Cardiac muscle cell (in vitro differentiated cells and primary cell): ENCODE measurements at regions not wholly inside any gene's neighbourhood (a gene's known extent, or its start where the extent isn't known, plus 50 kb on each side); places are given as distances from the start of the nearest gene placed in this dataset.

Experiments used
- DNase-seq, 2 donors: peaks; one replicate each; pipeline versions ENCODE4 v3.0.0 to v3.0.0-alpha.2; 2010 to 2017; ENCODE audit warnings: low read depth in 1 of 2, low spot score in 1 of 2
- H3K27ac ChIP-seq: fragments of 200-600 bp; sonication (generic); 2 replicates; pipeline ENCODE4 v1.5.1; 2016
- H3K27me3 ChIP-seq: fragments of 200-600 bp; sonication (generic); 2 replicates; pipeline ENCODE4 v1.6.0; 2016; ENCODE audit warnings: control low read depth
- H3K36me3 ChIP-seq: fragments of 200-600 bp; sonication (generic); 2 replicates; pipeline ENCODE4 v1.5.1; 2016; ENCODE audit warnings: control low read depth
- H3K4me1 ChIP-seq: fragments of 200-600 bp; sonication (generic); 2 replicates; pipeline ENCODE4 v1.8.1; 2017; ENCODE audit warnings: low read depth, mild to moderate bottlenecking, mixed run types
- H3K4me3 ChIP-seq: fragments of 200-600 bp; sonication (generic); 2 replicates; pipeline ENCODE4 v1.5.1; 2016; ENCODE audit warnings: mild to moderate bottlenecking
- H3K9me3 ChIP-seq: fragments of 200-600 bp; sonication (generic); 2 replicates; pipeline ENCODE4 v1.5.1; 2017; ENCODE audit warnings: low read depth, mild to moderate bottlenecking, control low read depth
- CTCF ChIP-seq: IDR thresholded peaks from 2 replicates; pipeline ENCODE4 v1.5.1; 2012; ENCODE audit warnings: low read depth, mild to moderate bottlenecking, low read length

GRCh38 chr12:34295366-34296142 lies 273.3 kb downstream of the ALG10 start:
- Histone ChIP-seq H3K27me3 (no peaks in the 10 kb centered on the region), H3K27ac (no peak overlapping the region), H3K4me3 (no peak overlapping the region), H3K36me3 (no peaks in the 10 kb centered on the region), H3K9me3 (no peaks in the 10 kb centered on the region), H3K4me1 (no peaks in the 10 kb centered on the region)
- no peak for TF ChIP-seq CTCF
- DNase-seq: no peak

GRCh38 chr12:34296143-34297041 lies 274.1 kb downstream of the ALG10 start:
- H3K27me3 ChIP-seq: no peaks in the 10 kb centered on the region
- no peaks in the 10 kb centered on the region for H3K9me3 ChIP-seq

GRCh38 chr12:34297126-34297789 lies 275.0 kb downstream of the ALG10 start:
- DNase-seq: no peak
- no peak for TF ChIP-seq CTCF
- H3K27ac ChIP-seq: no peak overlapping the region
- no peaks in the 10 kb centered on the region for H3K9me3 ChIP-seq
- H3K4me1 ChIP-seq: no peaks in the 10 kb centered on the region
- no peak overlapping the region for H3K4me3 ChIP-seq
- H3K36me3 ChIP-seq: no peaks in the 10 kb centered on the region
- no peaks in the 10 kb centered on the region for H3K27me3 ChIP-seq

More at GRCh38 chr12:34296143-34297041, 274.1 kb downstream of the ALG10 start:
- no peak overlapping the region for H3K27ac ChIP-seq
- DNase-seq: no peak
- H3K4me1 ChIP-seq: no peaks in the 10 kb centered on the region
- no peak for TF ChIP-seq CTCF
- no peaks in the 10 kb centered on the region for H3K36me3 ChIP-seq
- no peak overlapping the region for H3K4me3 ChIP-seq

GRCh38 chr12:34297790-34298164 lies 275.5 kb downstream of the ALG10 start:
- no peaks in the 10 kb centered on the region for H3K9me3 ChIP-seq
- no peak for TF ChIP-seq CTCF
- no peak for DNase-seq

GRCh38 chr12:34298176-34298970 lies 276.1 kb downstream of the ALG10 start:
- Histone ChIP-seq H3K36me3 (no peaks in the 10 kb centered on the region), H3K4me1 (no peaks in the 10 kb centered on the region), H3K27ac (no peak overlapping the region), H3K4me3 (no peak overlapping the region), H3K27me3 (no peaks in the 10 kb centered on the region), H3K9me3 (no peaks in the 10 kb centered on the region)
- TF ChIP-seq CTCF: no peak
- no peak for DNase-seq

More at GRCh38 chr12:34297790-34298164, 275.5 kb downstream of the ALG10 start:
- Histone ChIP-seq H3K4me3 (no peak overlapping the region), H3K36me3 (no peaks in the 10 kb centered on the region), H3K27me3 (no peaks in the 10 kb centered on the region), H3K27ac (no peak overlapping the region), H3K4me1 (no peaks in the 10 kb centered on the region)
